Transverse colon (tissue), 4 donors: ENCODE measurements at regions not wholly inside any gene's neighbourhood (a gene's known extent, or its start where the extent isn't known, plus 50 kb on each side); places are given as distances from the start of the nearest gene placed in this dataset.

Experiments used
- EP300 ChIP-seq: sonication (generic); formaldehyde crosslinking; IDR thresholded peaks from one replicate; pipeline ENCODE4 v1.6.1; 2017; ENCODE audit warnings: antibody characterized with exemption, low read depth
- POLR2A ChIP-seq: fragments of 450-650 bp; IDR thresholded peaks from one replicate; pipeline ENCODE4 v1.6.1; 2016; ENCODE audit warnings: antibody characterized with exemption, mild to moderate bottlenecking, moderate library complexity
- POLR2AphosphoS5 ChIP-seq, 3 donors: sonication (generic); formaldehyde crosslinking; IDR thresholded peaks; one replicate each; pipeline ENCODE4 v1.6.1; 2016; ENCODE audit warnings: antibody characterized with exemption in 3 of 3
- TF ChIP-seq, protein P1 (sequence below), 5 experiments: fragments of 200-600 bp in 3 of 5; fragments of 450-650 bp in 2 of 5; sonication (generic) in 3 of 5; IDR thresholded peaks; 1 replicate in 2 of 5; 2 replicates in 3 of 5; pipeline ENCODE4 v1.5.1; 2016 to 2017; ENCODE audit warnings: antibody characterized with exemption in 5 of 5, inconsistent platforms in 3 of 5, mild to moderate bottlenecking in 2 of 5, moderate library complexity in 1 of 5

DNA sequence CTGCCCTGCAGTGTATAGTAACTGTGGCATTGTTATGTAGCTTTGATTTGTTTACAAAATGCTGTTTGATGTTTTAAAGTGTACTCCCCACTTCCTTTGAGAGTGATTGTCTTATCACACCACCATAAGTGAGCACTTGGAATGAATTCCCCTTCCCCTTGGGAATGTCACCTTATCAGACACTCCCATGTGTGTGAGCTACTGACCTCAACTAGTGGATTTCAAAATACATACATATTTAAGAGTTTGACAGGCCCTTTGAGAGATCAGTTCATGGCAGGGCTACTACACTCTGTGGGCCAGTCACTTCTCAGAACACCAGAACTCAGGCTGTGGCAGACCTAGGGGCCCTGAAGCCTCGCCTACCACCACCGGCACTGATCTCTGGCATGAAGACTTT, 547.6 kb downstream of the NR2F2 start:
- TF ChIP-seq, protein P1, sequence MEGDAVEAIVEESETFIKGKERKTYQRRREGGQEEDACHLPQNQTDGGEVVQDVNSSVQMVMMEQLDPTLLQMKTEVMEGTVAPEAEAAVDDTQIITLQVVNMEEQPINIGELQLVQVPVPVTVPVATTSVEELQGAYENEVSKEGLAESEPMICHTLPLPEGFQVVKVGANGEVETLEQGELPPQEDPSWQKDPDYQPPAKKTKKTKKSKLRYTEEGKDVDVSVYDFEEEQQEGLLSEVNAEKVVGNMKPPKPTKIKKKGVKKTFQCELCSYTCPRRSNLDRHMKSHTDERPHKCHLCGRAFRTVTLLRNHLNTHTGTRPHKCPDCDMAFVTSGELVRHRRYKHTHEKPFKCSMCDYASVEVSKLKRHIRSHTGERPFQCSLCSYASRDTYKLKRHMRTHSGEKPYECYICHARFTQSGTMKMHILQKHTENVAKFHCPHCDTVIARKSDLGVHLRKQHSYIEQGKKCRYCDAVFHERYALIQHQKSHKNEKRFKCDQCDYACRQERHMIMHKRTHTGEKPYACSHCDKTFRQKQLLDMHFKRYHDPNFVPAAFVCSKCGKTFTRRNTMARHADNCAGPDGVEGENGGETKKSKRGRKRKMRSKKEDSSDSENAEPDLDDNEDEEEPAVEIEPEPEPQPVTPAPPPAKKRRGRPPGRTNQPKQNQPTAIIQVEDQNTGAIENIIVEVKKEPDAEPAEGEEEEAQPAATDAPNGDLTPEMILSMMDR (IDR thresholded peaks at IDR 0.05) = no peak
- TF ChIP-seq EP300 (no peak), POLR2AphosphoS5 (IDR thresholded peaks at IDR 0.05) (no peak), POLR2A (no peak)
